ENCODE measurements at regions not wholly inside any gene's neighbourhood (a gene's known extent, or its start where the extent isn't known, plus 50 kb on each side); places are given as distances from the start of the nearest gene placed in this dataset.

DNA sequence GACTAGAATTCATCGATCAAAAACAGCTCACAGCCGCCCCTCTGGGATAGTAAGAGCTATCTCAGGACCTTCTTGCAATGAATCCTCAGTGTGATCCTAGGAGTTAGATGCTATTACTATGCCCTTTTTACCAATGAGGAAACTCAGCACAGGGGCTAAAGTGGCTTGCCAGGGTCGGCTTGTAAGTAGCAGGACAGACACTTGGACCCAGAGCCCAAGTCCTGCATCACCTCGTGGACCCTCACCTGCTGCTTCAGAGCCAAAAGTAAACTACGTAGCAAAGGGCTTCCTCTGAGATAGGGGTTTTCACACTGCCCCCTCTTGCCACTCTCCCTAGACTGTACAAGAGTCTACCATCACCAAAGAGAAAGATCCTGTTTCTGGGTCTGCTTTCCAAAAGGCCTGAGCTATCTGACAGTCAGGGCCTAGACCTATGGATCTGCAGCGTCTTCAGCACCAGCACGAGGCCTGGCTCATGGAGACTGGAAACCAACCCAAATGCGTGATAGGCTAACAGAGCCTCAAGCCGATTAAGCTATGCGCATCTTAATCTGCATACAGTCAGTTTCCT is 172.3 kb downstream of the ANKRD60 start:
- H3K27ac ChIP-seq, result no peak overlapping the region
- H3K27me3 ChIP-seq, result no peaks in the 10 kb centered on the region
- WGBS, 2 donors, result 81 to 84% methylated on average over 10 of the region's 10 CpGs
- no peaks in the 10 kb centered on the region for H3K9me3 ChIP-seq
- intact Hi-C loops (cut with DNase I), result no loop called here
- peaks cover 0 to 5% of the 10 kb centered on the region in 2 donors for H3K4me1 ChIP-seq
- no peak for TF ChIP-seq POLR2A (IDR thresholded peaks at IDR 0.05)
- TF ChIP-seq, protein P1, sequence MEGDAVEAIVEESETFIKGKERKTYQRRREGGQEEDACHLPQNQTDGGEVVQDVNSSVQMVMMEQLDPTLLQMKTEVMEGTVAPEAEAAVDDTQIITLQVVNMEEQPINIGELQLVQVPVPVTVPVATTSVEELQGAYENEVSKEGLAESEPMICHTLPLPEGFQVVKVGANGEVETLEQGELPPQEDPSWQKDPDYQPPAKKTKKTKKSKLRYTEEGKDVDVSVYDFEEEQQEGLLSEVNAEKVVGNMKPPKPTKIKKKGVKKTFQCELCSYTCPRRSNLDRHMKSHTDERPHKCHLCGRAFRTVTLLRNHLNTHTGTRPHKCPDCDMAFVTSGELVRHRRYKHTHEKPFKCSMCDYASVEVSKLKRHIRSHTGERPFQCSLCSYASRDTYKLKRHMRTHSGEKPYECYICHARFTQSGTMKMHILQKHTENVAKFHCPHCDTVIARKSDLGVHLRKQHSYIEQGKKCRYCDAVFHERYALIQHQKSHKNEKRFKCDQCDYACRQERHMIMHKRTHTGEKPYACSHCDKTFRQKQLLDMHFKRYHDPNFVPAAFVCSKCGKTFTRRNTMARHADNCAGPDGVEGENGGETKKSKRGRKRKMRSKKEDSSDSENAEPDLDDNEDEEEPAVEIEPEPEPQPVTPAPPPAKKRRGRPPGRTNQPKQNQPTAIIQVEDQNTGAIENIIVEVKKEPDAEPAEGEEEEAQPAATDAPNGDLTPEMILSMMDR (IDR thresholded peaks at IDR 0.05), result no peak
- no peak for DNase-seq
- H3K4me3 ChIP-seq (replicated peaks in 1 of 3), result no peak overlapping the region
- H3K36me3 ChIP-seq, result no peaks in the 10 kb centered on the region

- Histone ChIP-seq H3K9me3 (no peaks in the 10 kb centered on the region), H3K4me1 (peaks cover 0 to 5% of the 10 kb centered on the region in 2 donors), H3K36me3 (no peaks in the 10 kb centered on the region), H3K4me3 (replicated peaks in 1 of 3) (no peak overlapping the region), H3K27me3 (no peaks in the 10 kb centered on the region), H3K27ac (no peak overlapping the region)
- intact Hi-C loops (cut with DNase I), result no loop called here
- 19 to 21% methylated on average over 10 to 11 of the region's 11 CpGs for WGBS, 2 donors
- TF ChIP-seq, protein P1 (IDR thresholded peaks at IDR 0.05), result no peak
- peak in 1 of 2 donors; percentile 7 for DNase-seq
These were observed 173.6 kb downstream of the ANKRD60 start for GRCh38 chr20:58054780-58055373.

GRCh38 chr20:58054082-58054779 is 174.2 kb downstream of the ANKRD60 start:
- 55 to 56% methylated on average over 5 to 6 of the region's 6 CpGs for WGBS, 2 donors
- TF ChIP-seq POLR2A (IDR thresholded peaks at IDR 0.05), result no peak
- TF ChIP-seq, protein P1 (IDR thresholded peaks at IDR 0.05), result no peak
- Histone ChIP-seq H3K4me3 (replicated peaks in 1 of 3) (no peak overlapping the region), H3K27me3 (no peaks in the 10 kb centered on the region), H3K4me1 (peaks cover 0 to 5% of the 10 kb centered on the region in 2 donors), H3K9me3 (no peaks in the 10 kb centered on the region), H3K36me3 (no peaks in the 10 kb centered on the region), H3K27ac (no peak overlapping the region)
- DNase-seq, result no peak
- intact Hi-C loops (cut with DNase I), result no loop called here

GRCh38 chr20:58053391-58054055 is 174.9 kb downstream of the ANKRD60 start:
- TF ChIP-seq POLR2A (IDR thresholded peaks at IDR 0.05), result no peak
- TF ChIP-seq, protein P1 (IDR thresholded peaks at IDR 0.05), result no peak
- H3K27me3 ChIP-seq, result no peaks in the 10 kb centered on the region
- WGBS, 2 donors, result 80 to 82% methylated on average over 10 of the region's 10 CpGs
- no peaks in the 10 kb centered on the region for H3K9me3 ChIP-seq
- no peak overlapping the region for H3K27ac ChIP-seq
- intact Hi-C loops (cut with DNase I), result no loop called here
- no peaks in the 10 kb centered on the region for H3K36me3 ChIP-seq
- no peak overlapping the region for H3K4me3 ChIP-seq (replicated peaks in 1 of 3)
- no peak for DNase-seq
- H3K4me1 ChIP-seq, result peaks cover 0 to 5% of the 10 kb centered on the region in 2 donors
